ENCODE measurements at regions not wholly inside any gene's neighbourhood (a gene's known extent, or its start where the extent isn't known, plus 50 kb on each side); places are given as distances from the start of the nearest gene placed in this dataset.
A peak's percentile ranks its signal among the peaks of the same experiment; 100 is the strongest.

- Mint-ChIP-seq H3K36me3 (no peaks in the 10 kb centered on the region), H3K4me1 (0 out of 2 replicates have a peak, but pooled peaks cover 2% of the 10 kb centered on the region), H3K4me3 (no peak overlapping the region), H3K27me3 (ENCODE audit: low read depth) (no peaks in the 10 kb centered on the region), H3K9me3 (no peaks in the 10 kb centered on the region), H3K27ac (no peak overlapping the region)
- ChIA-PET CTCF (no interaction called here), POLR2A (no interaction called here)
- no peak for TF ChIP-seq NR1H2 (CRISPR knock-in tag; IDR thresholded peaks at IDR 0.05)
- TF ChIP-seq, protein P1, sequence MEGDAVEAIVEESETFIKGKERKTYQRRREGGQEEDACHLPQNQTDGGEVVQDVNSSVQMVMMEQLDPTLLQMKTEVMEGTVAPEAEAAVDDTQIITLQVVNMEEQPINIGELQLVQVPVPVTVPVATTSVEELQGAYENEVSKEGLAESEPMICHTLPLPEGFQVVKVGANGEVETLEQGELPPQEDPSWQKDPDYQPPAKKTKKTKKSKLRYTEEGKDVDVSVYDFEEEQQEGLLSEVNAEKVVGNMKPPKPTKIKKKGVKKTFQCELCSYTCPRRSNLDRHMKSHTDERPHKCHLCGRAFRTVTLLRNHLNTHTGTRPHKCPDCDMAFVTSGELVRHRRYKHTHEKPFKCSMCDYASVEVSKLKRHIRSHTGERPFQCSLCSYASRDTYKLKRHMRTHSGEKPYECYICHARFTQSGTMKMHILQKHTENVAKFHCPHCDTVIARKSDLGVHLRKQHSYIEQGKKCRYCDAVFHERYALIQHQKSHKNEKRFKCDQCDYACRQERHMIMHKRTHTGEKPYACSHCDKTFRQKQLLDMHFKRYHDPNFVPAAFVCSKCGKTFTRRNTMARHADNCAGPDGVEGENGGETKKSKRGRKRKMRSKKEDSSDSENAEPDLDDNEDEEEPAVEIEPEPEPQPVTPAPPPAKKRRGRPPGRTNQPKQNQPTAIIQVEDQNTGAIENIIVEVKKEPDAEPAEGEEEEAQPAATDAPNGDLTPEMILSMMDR (IDR thresholded peaks at IDR 0.05), result no peak
- no peak for DNase-seq (ENCODE audit: low spot score)
- no peak for ATAC-seq
Observed at GRCh38 chr2:176986487-176986886, 226.1 kb upstream of the HNRNPA3 start.

GRCh38 chr2:176991411-176991810 lies 221.2 kb upstream of the HNRNPA3 start:
- no peak for ATAC-seq
- ChIA-PET CTCF (no interaction called here), POLR2A (no interaction called here)
- H3K9me3 Mint-ChIP-seq, result peaks cover 6% of the 10 kb centered on the region
- H3K4me1 Mint-ChIP-seq, result 0 out of 2 replicates have a peak, but pooled peaks cover 2% of the 10 kb centered on the region
- no peak for TF ChIP-seq E2F5 (CRISPR knock-in tag; IDR thresholded peaks at IDR 0.05)
- TF ChIP-seq ZNF416 (CRISPR knock-in tag; IDR thresholded peaks at IDR 0.05), result no peak
- TF ChIP-seq, protein P2, sequence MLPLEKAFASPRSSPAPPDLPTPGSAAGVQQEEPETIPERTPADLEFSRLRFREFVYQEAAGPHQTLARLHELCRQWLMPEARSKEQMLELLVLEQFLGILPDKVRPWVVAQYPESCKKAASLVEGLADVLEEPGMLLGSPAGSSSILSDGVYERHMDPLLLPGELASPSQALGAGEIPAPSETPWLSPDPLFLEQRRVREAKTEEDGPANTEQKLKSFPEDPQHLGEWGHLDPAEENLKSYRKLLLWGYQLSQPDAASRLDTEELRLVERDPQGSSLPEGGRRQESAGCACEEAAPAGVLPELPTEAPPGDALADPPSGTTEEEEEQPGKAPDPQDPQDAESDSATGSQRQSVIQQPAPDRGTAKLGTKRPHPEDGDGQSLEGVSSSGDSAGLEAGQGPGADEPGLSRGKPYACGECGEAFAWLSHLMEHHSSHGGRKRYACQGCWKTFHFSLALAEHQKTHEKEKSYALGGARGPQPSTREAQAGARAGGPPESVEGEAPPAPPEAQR (CRISPR knock-in tag; IDR thresholded peaks at IDR 0.05), result no peak
- H3K4me3 Mint-ChIP-seq, result no peak overlapping the region
- DNase-seq (ENCODE audit: low spot score), result no peak
- H3K27ac Mint-ChIP-seq, result peak overlapping the region; percentile 3; the same call in 1 of the 2 replicates
- no peaks in the 10 kb centered on the region for H3K36me3 Mint-ChIP-seq
- no peaks in the 10 kb centered on the region for H3K27me3 Mint-ChIP-seq (ENCODE audit: low read depth)

GRCh38 chr2:176997074-176997791 lies 215.4 kb upstream of the HNRNPA3 start:
- H3K4me1 Mint-ChIP-seq, result peaks cover 12% of the 10 kb centered on the region
- ChIA-PET CTCF (no interaction called here), POLR2A (no interaction called here)
- no peak overlapping the region for H3K27ac Mint-ChIP-seq
- no peaks in the 10 kb centered on the region for H3K27me3 Mint-ChIP-seq (ENCODE audit: low read depth)
- H3K36me3 Mint-ChIP-seq, result no peaks in the 10 kb centered on the region
- ATAC-seq (no peak), DNase-seq (ENCODE audit: low spot score) (no peak)
- TF ChIP-seq ATF3 (CRISPR knock-in tag; conservative IDR thresholded peaks at IDR 0.05) (no peak), JUN (CRISPR knock-in tag; IDR thresholded peaks at IDR 0.05) (no peak), ATF6 (CRISPR knock-in tag; IDR thresholded peaks at IDR 0.05) (no peak), FOXJ3 (CRISPR knock-in tag; IDR thresholded peaks at IDR 0.05; ENCODE audit: borderline replicate concordance) (no peak), CBFB (CRISPR knock-in tag; IDR thresholded peaks at IDR 0.05; ENCODE audit: low read depth) (no peak), MXD4 (CRISPR knock-in tag; IDR thresholded peaks at IDR 0.05; ENCODE audit: borderline replicate concordance) (no peak), ZNF671 (CRISPR knock-in tag; IDR thresholded peaks at IDR 0.05) (no peak), FOXP1 (CRISPR knock-in tag; IDR thresholded peaks at IDR 0.05; ENCODE audit: borderline replicate concordance) (no peak), ATF1 (CRISPR knock-in tag; IDR thresholded peaks at IDR 0.05) (no peak), PRRX2 (CRISPR knock-in tag; IDR thresholded peaks at IDR 0.05) (no peak), E2F1 (CRISPR knock-in tag; IDR thresholded peaks at IDR 0.05) (no peak)
- TF ChIP-seq, protein P3, sequence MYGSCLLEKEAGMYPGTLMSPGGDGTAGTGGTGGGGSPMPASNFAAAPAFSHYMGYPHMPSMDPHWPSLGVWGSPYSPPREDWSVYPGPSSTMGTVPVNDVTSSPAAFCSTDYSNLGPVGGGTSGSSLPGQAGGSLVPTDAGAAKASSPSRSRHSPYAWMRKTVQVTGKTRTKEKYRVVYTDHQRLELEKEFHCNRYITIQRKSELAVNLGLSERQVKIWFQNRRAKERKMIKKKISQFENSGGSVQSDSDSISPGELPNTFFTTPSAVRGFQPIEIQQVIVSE (CRISPR knock-in tag; IDR thresholded peaks at IDR 0.05; ENCODE audit: borderline replicate concordance), result no peak
- TF ChIP-seq, protein P4, sequence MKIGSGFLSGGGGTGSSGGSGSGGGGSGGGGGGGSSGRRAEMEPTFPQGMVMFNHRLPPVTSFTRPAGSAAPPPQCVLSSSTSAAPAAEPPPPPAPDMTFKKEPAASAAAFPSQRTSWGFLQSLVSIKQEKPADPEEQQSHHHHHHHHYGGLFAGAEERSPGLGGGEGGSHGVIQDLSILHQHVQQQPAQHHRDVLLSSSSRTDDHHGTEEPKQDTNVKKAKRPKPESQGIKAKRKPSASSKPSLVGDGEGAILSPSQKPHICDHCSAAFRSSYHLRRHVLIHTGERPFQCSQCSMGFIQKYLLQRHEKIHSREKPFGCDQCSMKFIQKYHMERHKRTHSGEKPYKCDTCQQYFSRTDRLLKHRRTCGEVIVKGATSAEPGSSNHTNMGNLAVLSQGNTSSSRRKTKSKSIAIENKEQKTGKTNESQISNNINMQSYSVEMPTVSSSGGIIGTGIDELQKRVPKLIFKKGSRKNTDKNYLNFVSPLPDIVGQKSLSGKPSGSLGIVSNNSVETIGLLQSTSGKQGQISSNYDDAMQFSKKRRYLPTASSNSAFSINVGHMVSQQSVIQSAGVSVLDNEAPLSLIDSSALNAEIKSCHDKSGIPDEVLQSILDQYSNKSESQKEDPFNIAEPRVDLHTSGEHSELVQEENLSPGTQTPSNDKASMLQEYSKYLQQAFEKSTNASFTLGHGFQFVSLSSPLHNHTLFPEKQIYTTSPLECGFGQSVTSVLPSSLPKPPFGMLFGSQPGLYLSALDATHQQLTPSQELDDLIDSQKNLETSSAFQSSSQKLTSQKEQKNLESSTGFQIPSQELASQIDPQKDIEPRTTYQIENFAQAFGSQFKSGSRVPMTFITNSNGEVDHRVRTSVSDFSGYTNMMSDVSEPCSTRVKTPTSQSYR (CRISPR knock-in tag; IDR thresholded peaks at IDR 0.05), result no peak
- no peak overlapping the region for H3K4me3 Mint-ChIP-seq
- peaks cover 6% of the 10 kb centered on the region for H3K9me3 Mint-ChIP-seq

Measured in WTC11 (cell line).